HG03066 (cell line): ENCODE measurements at regions not wholly inside any gene's neighbourhood (a gene's known extent, or its start where the extent isn't known, plus 50 kb on each side); places are given as distances from the start of the nearest gene placed in this dataset.

ENCODE experiments used
- ATAC-seq: cut with Tn5 transposase; IDR thresholded peaks from one replicate; pipeline ENCODE4 v1.9.1; 2021; ENCODE audit warnings: low read depth; ENCODE audit not compliant: unreplicated experiment

DNA sequence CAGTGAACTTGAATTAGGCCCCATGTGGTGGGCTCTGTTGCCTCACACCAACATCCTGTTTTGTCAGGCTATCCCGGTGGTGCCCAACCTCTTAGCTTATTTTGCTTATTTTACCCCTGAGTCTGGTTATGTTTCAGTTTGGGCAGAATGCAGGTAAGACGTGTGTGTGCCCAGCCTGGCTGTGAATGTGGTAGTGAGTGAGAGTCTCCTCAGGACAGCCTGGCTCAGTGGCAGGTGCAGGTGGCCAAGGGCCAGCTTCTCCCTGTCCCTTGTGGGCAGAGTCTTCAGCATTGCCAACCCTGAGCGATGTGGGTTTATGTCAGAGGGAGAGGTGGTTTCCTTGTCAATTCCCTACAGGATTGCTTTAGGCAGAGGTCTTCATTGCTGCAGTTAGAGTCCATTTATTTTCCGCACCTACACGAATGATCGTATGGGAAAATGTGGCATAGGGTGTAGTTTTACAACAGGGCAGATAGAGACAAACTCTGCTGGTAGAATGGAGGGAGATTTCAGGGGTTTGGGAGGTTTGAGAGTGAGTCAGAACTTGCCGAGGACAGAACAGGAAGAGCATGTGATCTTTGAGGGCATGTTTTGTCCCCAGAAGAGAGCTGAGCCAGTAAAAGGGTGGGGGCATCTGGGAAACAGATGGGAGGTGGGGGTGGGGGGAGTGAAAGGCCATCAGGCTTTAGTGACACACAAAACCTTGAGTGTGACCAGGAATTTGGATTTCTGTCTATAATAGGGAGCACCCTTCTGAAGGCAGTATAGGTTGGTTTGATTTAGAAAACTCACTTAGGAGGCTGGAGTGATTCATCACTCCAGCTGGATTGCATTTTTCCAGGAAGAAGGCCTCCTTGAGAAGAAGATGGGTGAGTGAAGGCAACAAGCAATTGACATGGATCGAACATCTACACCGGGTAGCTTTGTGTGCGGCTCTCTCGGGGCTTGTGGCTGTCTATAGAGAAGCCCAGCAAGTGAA is 156.2 kb upstream of the CELF4 start:
- no peak for ATAC-seq

DNA sequence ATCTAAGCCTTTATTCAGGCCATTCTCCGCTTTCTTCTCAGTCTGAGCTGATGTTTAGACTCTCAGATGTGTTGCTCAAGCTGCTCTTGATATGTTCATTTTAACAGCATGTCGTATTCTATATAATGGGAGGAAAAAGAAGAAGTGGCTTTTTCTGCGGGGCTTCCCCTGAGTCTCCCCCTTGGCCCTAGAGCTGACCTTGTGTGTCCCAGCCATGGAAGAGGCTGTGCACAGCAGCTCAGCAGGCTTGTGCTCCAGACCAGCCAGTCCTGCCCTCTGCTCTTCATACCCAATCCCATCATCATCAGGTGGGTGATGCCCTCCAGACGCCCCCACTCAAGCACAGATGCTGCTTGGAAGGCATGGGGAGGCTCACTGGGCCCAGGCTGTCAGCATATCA is 155.1 kb upstream of the CELF4 start:
- no peak for ATAC-seq

DNA sequence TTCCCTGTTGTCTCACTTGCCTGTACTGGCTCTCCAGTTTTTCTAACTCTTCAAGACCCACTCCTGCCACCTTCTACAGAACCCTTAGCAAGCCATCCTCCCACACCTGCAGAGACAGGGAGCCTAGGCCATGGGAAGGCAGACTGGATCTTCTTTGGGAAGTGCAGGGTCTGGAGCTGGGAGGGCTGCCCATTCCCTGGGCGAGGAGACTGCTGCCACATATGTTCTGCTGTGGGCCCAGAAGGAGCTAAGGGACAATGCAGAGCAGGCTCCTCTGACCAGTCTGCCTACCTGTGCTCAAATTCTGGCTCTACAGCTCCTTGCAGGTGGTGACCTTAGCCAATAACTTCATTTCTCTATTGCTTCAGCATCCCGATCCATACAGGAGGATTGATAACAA is 152.1 kb upstream of the CELF4 start:
- no peak for ATAC-seq

DNA sequence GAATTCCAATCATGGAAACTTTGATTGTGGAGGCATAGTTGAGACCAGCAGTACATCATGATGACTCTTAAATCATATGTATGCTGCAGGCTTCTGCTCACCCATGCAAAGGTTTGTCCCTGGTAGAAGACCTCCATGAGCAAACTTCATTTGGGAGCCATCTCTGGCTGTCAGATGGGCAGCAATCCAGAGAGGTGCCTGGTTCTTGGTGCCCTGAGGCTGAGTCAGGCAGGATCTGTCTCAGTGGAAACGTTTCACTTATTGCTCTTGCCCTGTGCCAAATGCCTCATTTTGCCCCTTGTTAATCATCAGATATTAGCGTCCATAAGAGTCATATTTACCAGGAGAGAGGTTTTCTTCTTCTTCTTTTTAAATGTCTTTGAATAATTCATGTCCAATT is 151.5 kb upstream of the CELF4 start:
- no peak for ATAC-seq

DNA sequence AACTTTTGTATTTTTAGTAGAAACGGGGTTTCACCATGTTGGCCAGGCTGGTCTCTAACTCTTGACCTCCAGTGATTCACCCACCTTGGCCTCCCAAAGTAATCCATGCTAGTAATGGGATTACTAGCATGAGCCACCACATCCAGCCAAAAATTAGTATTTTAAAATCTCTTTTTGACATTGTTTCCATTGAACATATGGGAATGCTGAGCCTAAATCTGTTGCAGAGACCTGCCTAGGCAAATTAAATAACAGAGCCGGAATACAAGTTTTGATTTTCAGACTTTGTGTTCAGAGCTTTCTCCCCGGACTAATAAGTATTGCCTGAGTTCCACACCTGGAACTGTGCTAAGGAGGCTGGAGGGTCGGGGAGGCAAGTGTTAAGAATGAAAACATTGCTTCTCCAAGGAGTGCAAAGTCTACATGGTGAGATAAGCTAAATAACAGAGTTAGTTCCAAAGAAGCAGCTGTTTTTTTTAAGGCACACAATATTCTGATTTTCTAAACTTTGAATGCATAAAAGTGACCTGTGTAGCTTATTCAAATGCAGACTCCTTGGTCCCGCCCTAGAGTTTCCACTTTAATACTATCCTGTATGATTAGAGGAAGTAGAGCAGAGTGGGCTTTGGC is 150.6 kb upstream of the CELF4 start:
- ATAC-seq = no peak

DNA sequence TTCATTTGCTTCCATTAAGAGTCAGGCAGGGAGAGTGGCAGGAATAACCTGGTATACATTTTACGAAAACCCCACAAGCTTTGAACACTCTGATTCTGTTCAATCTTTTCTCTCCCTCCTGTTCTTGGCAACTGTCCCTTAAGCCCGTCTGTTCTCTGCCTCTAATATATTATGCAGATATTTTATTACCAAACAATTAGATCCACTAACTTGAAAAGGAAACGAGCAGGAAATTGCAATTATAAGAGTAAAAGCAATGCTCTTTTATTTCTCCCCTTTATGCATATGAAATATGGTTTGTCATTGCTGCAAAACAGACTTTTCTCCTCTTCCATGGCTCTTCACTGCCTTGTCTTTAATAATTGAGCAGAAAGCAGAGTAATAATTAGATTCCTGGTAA is 149.1 kb upstream of the CELF4 start:
- ATAC-seq = no peak

DNA sequence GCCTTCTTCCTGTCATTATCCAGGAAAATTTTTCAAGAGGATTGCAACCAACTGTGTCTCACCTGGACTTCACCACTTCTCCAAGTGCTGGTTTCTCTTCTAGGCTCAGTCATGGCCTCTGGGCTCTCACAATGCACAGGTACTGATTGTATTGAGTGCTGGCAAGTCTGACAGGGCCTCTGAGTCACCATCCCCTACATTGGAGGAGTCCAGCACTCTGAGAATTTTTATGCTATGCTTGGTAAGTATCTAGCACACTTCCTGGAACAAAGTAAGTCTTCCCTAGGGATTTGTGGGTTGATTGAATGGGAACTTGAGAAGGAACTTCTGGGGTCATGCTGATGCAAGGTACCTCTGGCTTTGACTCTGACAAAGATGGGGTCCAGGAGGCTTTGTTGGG is 147.2 kb upstream of the CELF4 start:
- ATAC-seq = no peak

DNA sequence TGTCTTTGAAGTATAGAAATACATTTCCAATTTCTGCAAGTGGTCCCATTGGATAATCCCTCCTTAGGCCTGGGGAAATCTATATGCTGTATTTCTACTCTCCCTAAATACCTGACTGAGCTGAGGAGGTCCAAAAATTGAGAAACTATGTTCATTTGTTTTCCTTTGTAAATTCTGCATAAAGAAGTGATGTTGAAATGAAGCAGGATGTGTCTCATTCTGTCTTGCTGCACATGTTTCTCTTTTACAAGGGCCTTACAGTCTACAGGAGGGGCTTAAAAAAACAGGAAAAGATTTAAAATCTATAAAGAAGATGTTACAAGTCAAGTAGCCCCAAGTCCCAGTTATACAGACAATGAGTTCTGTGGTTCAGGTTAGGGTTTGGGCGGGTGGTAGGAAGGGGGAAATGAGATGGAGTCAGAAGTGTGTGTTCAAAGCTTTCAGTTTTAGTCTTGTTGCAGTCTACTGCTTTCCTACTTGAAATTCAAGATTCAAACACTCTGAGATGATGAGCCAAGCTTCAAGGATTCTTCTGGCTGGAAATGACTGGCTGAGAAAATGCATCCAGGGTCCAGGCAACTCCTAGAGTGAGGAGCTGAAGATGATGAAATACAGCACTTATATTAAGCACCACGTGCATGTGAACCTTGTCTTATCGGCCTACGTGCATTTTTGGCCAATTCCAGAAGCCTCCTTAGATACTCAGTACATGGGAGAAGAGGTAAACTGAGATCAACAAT is 146.3 kb upstream of the CELF4 start:
- no peak for ATAC-seq

DNA sequence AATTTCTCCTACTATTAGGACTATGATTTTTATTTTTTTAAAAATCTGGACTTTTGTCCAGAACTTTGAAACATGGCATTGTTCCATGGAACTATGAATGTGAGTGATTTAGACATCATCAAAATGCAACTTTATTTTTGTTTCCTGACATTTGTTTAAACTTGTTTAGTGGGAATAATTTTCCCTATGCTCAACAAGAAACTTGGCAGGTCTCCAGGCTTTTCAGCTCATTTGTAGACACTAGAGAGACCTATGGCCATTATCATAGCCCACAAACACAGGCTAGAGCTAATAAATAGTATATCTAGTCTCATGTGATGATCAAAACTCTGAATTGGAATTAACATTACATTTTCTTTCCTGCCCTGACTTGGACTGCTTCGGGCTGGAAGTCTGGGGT is 145.1 kb upstream of the CELF4 start:
- no peak for ATAC-seq

DNA sequence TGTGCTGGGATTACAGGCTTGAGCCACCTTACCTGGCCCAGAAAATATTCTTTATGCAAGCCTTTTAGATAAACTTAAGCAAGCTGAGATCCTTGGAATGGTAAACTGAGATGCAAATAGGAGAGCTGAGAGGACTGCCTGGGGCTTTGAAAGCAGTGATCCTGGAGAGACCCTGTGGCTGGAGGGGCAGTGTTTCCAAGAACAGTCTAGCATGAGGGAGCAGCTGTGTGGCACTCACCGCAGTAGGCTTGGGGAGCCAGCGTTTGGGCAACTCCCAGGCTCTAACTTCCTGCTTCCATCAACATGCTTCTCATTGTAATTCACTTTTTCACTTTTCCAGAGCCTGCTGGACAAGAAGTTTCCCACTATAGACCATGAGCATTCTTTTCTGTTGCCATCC is 144.1 kb upstream of the CELF4 start:
- ATAC-seq = no peak

DNA sequence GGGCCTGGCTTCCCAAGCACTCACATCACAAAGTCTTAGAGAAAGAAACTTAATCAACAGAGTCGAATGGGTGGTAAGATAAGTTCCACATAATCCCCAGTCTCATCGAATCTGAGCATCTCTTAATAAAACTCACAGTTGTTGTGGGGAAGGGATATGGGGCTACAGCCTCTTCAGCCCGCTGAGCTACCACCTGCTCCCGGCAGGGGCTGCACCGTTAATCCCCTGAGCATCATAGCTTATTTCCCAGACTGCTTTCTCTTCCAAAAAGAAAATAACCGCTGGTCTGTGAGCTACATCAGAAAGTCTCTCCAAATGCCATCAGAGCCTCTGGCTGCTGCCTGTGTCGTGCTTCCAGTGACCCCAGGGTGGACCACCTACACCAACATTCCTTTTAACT is 139.4 kb upstream of the CELF4 start:
- ATAC-seq = no peak

DNA sequence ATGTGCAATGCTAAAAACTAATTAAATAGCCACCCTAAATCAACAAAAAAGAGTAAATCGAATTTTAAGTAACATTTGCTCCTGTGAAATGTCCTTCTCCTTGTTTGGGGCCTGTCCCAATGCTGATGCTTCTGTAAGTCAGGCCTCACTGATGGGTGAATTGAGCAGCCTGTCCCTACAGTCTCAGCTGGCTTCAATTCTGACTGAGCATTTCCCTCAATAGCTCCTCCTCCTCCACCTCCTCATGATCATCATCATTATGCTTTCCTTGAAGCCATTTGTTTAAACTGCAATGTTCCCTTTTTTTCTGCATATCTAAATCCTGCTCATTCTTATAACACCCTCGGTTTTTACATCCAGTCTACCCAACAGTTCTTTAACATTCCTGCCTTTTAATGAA is 137.2 kb upstream of the CELF4 start:
- no peak for ATAC-seq

DNA sequence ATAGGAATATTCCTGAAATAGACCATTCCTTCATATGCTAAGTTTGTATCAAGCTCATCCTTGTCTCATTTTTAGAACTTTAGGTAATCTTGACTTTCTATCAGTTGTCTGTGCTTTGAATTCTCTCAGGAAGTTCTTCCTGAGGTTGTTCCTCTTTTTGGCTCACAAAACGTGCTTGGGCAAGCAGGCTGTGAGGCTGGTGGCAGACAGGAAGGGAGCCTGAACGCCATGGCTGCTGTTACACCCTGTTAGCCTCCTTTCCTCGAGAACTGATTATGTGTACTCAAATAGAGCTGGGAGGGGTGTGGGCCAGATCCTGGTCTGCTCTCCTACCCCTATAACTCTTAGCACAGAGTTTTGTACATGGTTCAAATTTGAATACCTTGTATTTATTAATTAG is 136.4 kb upstream of the CELF4 start:
- no peak for ATAC-seq

DNA sequence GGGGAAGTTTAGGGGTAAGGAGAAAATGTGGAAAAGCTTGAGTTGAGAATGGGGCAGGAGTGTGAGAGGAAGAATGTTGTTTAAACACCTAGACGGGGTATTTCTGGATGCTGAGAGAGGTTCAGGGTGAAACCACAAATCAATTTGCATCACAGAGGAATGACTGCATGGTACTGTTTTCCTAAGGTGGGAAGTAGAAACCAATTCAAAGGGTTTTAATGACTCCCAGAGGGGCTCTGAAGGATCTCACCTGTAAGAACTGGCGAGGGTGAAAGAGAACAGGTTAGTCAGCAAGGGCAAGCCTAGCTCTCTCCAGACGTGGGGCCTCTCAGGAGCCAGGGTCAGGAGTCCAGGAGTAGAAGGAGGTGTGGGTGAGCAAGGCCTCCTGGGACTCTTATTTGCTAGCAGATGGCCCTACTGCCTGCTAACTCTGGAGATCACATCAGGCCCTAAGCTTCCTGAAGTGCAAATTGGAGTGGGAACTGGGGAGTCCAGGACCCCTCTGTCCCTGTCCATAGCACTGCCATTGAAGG is 133.0 kb upstream of the CELF4 start:
- ATAC-seq = no peak

DNA sequence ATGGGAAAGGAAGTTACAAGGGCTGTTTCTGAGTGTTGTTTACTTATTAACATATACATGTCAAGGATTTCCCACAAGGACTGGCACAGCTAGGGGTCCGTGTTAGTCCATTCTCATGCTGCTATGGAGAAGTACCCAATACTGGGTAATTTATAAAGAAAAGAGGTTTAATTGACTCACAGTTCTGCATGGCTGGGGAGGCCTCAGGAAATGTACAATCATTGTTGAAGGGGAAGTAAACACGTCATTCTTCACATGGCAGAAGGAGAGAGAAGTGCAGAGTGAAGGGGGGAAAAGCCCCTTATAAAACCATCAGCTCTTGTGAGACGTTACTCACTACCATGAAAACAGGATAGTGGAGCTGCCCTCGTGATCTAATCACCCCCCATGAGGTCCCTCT is 128.9 kb upstream of the CELF4 start:
- no peak for ATAC-seq

DNA sequence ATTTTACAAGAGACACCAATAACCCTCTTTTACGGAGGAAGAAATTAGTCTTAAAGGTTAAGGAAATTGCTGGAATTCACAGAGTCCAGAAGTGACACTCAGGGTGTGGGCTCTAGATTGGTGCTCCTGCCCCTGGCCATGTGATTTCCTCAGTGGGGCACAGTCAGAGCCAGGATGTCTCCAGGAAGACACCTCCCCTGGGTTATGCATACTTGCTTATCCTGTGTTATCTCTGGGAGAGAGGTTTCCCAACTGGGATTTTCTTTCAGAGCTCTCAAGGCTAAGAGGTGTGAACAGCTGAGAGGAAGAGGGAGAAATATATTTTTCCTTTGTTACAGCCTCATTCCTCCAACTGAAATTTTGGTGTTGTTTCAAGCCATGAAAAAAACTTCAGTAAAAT is 125.6 kb upstream of the CELF4 start:
- no peak for ATAC-seq

DNA sequence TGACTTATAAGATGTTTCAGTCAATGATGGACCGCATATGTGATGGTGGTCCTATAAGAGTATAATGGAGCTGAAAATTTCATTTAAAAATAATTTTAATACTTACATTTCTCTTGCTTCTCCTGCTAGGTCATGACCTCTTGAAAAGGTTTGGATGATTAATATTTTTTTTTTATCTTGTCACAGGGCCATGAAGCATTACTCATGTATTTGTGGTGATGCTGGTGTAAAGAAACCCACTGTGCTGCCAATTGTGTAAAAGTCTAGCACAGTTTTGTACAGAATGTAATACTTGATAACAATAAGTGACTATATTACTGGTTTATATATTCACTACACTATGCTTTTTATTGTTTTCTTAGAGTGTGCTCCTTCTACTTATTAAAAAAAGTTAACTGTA is 124.2 kb upstream of the CELF4 start:
- no peak for ATAC-seq

DNA sequence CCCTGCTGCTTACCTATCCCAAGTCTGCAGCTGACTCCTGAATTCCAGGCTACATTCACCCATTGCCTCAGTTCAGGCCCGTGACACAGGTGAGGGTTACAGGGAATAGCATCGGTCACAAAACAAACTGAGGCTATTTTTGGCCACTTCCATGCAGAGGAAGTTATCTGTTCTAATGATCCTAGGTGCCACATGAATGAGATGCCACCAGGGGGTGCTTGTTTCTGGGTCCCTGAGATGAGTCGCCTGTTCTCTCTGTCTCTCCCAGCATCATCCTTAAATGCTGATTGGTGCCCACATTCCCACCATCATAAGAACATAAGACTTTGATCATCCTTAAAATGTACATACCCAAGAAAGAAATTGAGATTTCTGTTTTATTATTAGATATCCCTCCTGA is 119.0 kb upstream of the CELF4 start:
- no peak for ATAC-seq

DNA sequence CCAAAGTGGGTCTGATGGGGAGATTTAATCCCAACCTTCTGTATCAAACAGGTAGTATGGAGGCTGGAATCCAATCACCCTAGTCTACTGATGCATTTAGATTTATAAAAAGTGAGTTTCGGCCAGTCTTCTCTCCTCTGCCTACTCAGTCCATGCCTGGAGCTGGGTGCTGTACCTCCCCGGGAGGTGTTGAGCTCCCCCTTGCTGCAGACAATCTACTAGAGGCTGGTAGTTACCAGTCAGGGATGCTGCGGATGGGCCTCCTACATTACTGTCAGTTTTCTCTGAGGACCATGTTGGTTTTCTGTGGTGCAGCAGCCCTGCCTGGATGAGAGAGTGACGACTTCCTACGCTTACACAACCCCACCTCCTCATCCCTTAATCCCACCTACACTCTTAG is 118.6 kb upstream of the CELF4 start:
- no peak for ATAC-seq

DNA sequence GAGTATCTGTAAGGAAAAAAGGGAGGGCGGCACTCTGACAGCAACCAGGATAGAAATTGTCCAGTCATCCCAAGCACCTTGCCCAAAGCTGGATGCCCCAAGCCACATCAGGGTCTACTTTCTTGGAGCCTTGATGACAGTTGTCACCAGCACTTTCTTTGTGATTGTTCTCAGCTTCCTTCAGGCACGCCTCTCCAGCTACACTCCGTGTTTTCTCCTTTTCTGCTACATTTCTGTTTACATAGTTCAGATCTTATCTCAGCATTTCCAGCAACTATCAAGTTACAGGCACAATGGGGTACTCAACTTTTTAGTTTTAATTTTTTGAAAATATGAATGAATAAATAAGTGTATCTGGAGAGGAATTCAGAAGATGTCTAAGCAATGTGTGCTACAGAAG is 115.3 kb upstream of the CELF4 start:
- ATAC-seq = no peak

DNA sequence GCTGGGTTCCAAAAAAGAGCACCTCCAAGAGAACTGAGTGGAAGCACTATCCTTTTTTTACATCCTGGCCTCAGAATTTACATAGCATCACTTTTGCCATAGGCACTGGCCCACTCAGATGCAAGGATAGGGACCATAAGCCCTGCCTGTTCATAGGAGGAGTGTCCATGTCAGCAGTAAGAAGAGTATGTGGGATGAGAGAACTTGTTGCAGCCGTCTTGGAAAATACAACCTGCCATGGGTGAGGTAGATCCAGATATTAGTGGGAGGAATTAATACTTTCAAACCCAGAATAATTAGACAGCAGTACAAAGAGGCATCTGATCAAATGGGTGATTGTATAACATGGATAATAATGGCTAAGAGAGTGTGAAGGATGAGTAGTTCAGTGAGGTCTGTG is 110.7 kb upstream of the CELF4 start:
- ATAC-seq = no peak
